HCT116 (cell line): ENCODE measurements at regions not wholly inside any gene's neighbourhood (a gene's known extent, or its start where the extent isn't known, plus 50 kb on each side); places are given as distances from the start of the nearest gene placed in this dataset.

Experiments used
- ATAC-seq: fragments of 200-7000 bp; cut with Tn5 transposase; 2 replicates; pipeline ENCODE4 v1.9.1; 2020; ENCODE audit warnings: mild to moderate bottlenecking, moderate library complexity
- BruUV-seq: library from RNA; stranded (reverse); fragments of 400-500 nt; replicated peaks from 2 replicates; lab custom pipeline; 2021; lab: Mats Ljungman, UMichigan
- CTCF ChIA-PET: fragments of 300-600 bp; sonication (Branson Sonifier 250); formaldehyde crosslinking; loops from one replicate; lab custom pipeline; 2021; ENCODE audit warnings: antibody characterized with exemption; lab: Charles Lee
- POLR2A ChIA-PET: fragments of 300-600, 350-600 bp; sonication (Branson Sonifier 250); formaldehyde crosslinking; loops from one replicate; lab custom pipeline; 2021; ENCODE audit warnings: antibody characterized with exemption; lab: Charles Lee
- RAD21 ChIA-PET, 2 experiments: fragments of 300-600 bp; sonication (Branson Sonifier 250); formaldehyde crosslinking; loops; one replicate each; lab custom pipeline; 2023; ENCODE audit warnings: low total read pairs in 2 of 2; ENCODE audit not compliant: uncharacterized antibody in 2 of 2, unreplicated experiment in 2 of 2, low non-redundant PET in 1 of 2; lab: Charles Lee
- DNase-seq: peaks from one replicate; pipeline ENCODE4 v3.0.0-alpha.2; 2010; ENCODE audit warnings: low read depth, low spot score
- H2AFZ ChIP-seq: fragments of 200-600 bp; shearing (Covaris generic), sonication (generic); 2 replicates; pipeline ENCODE4 v1.6.1; 2017; ENCODE audit warnings: low read depth, mixed run types, mixed read lengths, antibody characterized with exemption, low read length; ENCODE audit not compliant: poor library complexity, severe bottlenecking
- H3K27ac ChIP-seq: 2 replicates; pipeline ENCODE4 v1.5.1; 2012; ENCODE audit warnings: low read depth, low read length
- H3K27me3 ChIP-seq: fragments of 200-600 bp; sonication (generic); 2 replicates; pipeline ENCODE4 v1.6.1; 2016; ENCODE audit warnings: mixed run types, low read length, mixed read lengths; ENCODE audit not compliant: insufficient read depth
- H3K36me3 ChIP-seq, 2 experiments: fragments of 200-500 bp in 1 of 2; fragments of 200-600 bp in 1 of 2; sonication (Bioruptor generic) in 1 of 2; sonication (generic) in 1 of 2; 2 replicates each; pipeline versions ENCODE4 v1.5.1 to v1.6.1; 2014 to 2016; ENCODE audit warnings: low read length in 2 of 2, inconsistent platforms in 1 of 2, mixed read lengths in 1 of 2, mixed run types in 1 of 2; ENCODE audit not compliant: insufficient read depth in 2 of 2, control insufficient read depth in 1 of 2
- H3K4me1 ChIP-seq, 2 experiments: fragments of 200-600 bp in 1 of 2; sonication (generic) in 1 of 2; 2 replicates each; pipeline versions ENCODE4 v1.5.1 to v1.6.1; 2012 to 2017; ENCODE audit warnings: low read length in 2 of 2, inconsistent platforms in 1 of 2, mild to moderate bottlenecking in 1 of 2, mixed read lengths in 1 of 2, mixed run types in 1 of 2, moderate library complexity in 1 of 2; ENCODE audit not compliant: insufficient read depth in 2 of 2, control insufficient read depth in 1 of 2
- H3K4me2 ChIP-seq: fragments of 200-600 bp; sonication (generic); 2 replicates; pipeline ENCODE4 v1.6.1; 2017; ENCODE audit warnings: mixed run types, low read length, mixed read lengths
- H3K4me3 ChIP-seq, 2 experiments: fragments of 200-600 bp in 1 of 2; sonication (generic) in 1 of 2; replicated peaks in 1 of 2; 2 replicates each; pipeline ENCODE4 v1.5.1; 2011 to 2016; ENCODE audit warnings: low read length in 2 of 2, control low read depth in 1 of 2, low read depth in 1 of 2, mild to moderate bottlenecking in 1 of 2, mixed read lengths in 1 of 2, mixed run types in 1 of 2
- H3K79me2 ChIP-seq: fragments of 200-600 bp; sonication (generic); 2 replicates; pipeline ENCODE4 v1.6.1; 2017; ENCODE audit warnings: mild to moderate bottlenecking, mixed run types, low read length, moderate library complexity, mixed read lengths; ENCODE audit not compliant: insufficient read depth
- H3K9ac ChIP-seq: fragments of 200-600 bp; sonication (generic); 2 replicates; pipeline ENCODE4 v1.6.1; 2016; ENCODE audit warnings: low read length, mixed read lengths
- H3K9me2 ChIP-seq: fragments of 200-600 bp; sonication (generic), shearing (Covaris generic); 2 replicates; pipeline ENCODE4 v1.6.1; 2017; ENCODE audit warnings: mixed run types, mild to moderate bottlenecking, moderate library complexity; ENCODE audit not compliant: insufficient read depth
- H3K9me3 ChIP-seq, 2 experiments: fragments of 200-500 bp in 1 of 2; fragments of 200-600 bp in 1 of 2; sonication (Bioruptor generic) in 1 of 2; sonication (generic) in 1 of 2; 2 replicates each; pipeline ENCODE4 v1.6.1; 2014 to 2017; ENCODE audit warnings: low read length in 2 of 2, mixed read lengths in 2 of 2, inconsistent platforms in 1 of 2, low read depth in 1 of 2, mild to moderate bottlenecking in 1 of 2, mixed run types in 1 of 2, moderate library complexity in 1 of 2; ENCODE audit not compliant: control insufficient read depth in 1 of 2, insufficient read depth in 1 of 2
- H4K20me1 ChIP-seq: fragments of 200-600 bp; sonication (generic), shearing (Covaris generic); 2 replicates; pipeline ENCODE4 v1.6.1; 2017; ENCODE audit warnings: mixed run types, mild to moderate bottlenecking, moderate library complexity; ENCODE audit not compliant: insufficient read depth
- CBX3 ChIP-seq: IDR thresholded peaks from 2 replicates; pipeline ENCODE4 v1.6.1; 2012; ENCODE audit warnings: low read depth
- CEBPB ChIP-seq: IDR thresholded peaks from 2 replicates; pipeline ENCODE4 v1.6.1; 2012; ENCODE audit warnings: low read depth
- EGR1 ChIP-seq: IDR thresholded peaks from 2 replicates; pipeline ENCODE4 v1.6.1; 2012; ENCODE audit warnings: low read depth
- ELF1 ChIP-seq: IDR thresholded peaks from 2 replicates; pipeline ENCODE4 v1.6.1; 2012; ENCODE audit warnings: low read depth, borderline replicate concordance
- EZH2phosphoT487 ChIP-seq: fragments of 200-600 bp; IDR thresholded peaks from 2 replicates; pipeline ENCODE4 v1.6.1; 2018; ENCODE audit warnings: antibody characterized with exemption, borderline replicate concordance
- FOSL1 ChIP-seq: IDR thresholded peaks from 2 replicates; pipeline ENCODE4 v1.6.1; 2012; ENCODE audit warnings: low read depth
- POLR2A ChIP-seq: IDR thresholded peaks from 2 replicates; pipeline ENCODE4 v1.7.0; 2011; ENCODE audit warnings: borderline replicate concordance; ENCODE audit not compliant: insufficient read depth, insufficient read length; ENCODE audit errors: extremely low read depth
- POLR2AphosphoS5 ChIP-seq: IDR thresholded peaks from 2 replicates; pipeline ENCODE4 v1.6.1; 2011; ENCODE audit warnings: mild to moderate bottlenecking, low read depth, low read length, moderate library complexity
- RAD21 ChIP-seq: IDR thresholded peaks from 2 replicates; pipeline ENCODE4 v1.6.1; 2012; ENCODE audit warnings: low read depth, mild to moderate bottlenecking
- SP1 ChIP-seq: IDR thresholded peaks from 2 replicates; pipeline ENCODE4 v1.6.1; 2012; ENCODE audit warnings: low read depth
- SRF ChIP-seq: IDR thresholded peaks from 2 replicates; pipeline ENCODE4 v1.6.1; 2012; ENCODE audit warnings: low read depth
- TCF7L2 ChIP-seq: IDR thresholded peaks from 2 replicates; pipeline ENCODE4 v1.7.0; 2011; ENCODE audit warnings: borderline replicate concordance, inconsistent platforms; ENCODE audit not compliant: insufficient read depth, insufficient read length; ENCODE audit errors: extremely low read depth
- YY1 ChIP-seq: IDR thresholded peaks from 2 replicates; pipeline ENCODE4 v1.6.1; 2011; ENCODE audit warnings: low read length, low read depth, moderate library complexity, mild to moderate bottlenecking; ENCODE audit not compliant: insufficient replicate concordance; ENCODE audit errors: extremely low read depth
- ZFX ChIP-seq: fragments of 450-650 bp; IDR thresholded peaks from 2 replicates; pipeline ENCODE4 v1.6.1; 2017
- intact Hi-C: fragments of 100-400 bp; cut with micrococcal nuclease; formaldehyde crosslinking; loops from 2 replicates; pipeline ENCODE4 v1.10.0; 2022
- TF ChIP-seq, protein P1 (sequence below): IDR thresholded peaks from 2 replicates; pipeline ENCODE4 v1.6.1; 2012; ENCODE audit warnings: low read depth
- TF ChIP-seq, protein P2 (sequence below): IDR thresholded peaks from 2 replicates; pipeline ENCODE4 v1.6.1; 2012
- TF ChIP-seq, protein P3 (sequence below): IDR thresholded peaks from 2 replicates; pipeline ENCODE4 v1.6.1; 2011; ENCODE audit warnings: mild to moderate bottlenecking, low read length, moderate library complexity; ENCODE audit not compliant: insufficient replicate concordance; ENCODE audit errors: extremely low read depth

DNA sequence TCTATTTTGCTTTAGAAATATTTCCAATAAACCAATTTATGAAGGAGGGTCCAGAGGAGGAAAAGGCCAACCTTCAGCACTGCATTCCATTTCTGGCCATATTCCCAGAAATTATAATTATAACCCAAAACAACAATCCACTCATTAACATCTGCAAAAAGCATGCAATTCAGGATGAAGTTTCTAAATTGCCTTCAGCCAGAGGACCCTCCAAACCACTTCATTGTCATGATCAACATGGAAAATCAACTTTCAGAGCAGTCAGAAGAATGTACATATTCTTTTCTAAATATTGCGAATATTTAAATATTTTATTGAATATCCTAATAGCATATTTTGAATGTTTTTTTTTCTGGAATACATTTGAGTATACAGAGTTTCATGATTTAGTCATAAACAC is 332.6 kb upstream of the TMEM132C start (continued):
- TF ChIP-seq, protein P1, sequence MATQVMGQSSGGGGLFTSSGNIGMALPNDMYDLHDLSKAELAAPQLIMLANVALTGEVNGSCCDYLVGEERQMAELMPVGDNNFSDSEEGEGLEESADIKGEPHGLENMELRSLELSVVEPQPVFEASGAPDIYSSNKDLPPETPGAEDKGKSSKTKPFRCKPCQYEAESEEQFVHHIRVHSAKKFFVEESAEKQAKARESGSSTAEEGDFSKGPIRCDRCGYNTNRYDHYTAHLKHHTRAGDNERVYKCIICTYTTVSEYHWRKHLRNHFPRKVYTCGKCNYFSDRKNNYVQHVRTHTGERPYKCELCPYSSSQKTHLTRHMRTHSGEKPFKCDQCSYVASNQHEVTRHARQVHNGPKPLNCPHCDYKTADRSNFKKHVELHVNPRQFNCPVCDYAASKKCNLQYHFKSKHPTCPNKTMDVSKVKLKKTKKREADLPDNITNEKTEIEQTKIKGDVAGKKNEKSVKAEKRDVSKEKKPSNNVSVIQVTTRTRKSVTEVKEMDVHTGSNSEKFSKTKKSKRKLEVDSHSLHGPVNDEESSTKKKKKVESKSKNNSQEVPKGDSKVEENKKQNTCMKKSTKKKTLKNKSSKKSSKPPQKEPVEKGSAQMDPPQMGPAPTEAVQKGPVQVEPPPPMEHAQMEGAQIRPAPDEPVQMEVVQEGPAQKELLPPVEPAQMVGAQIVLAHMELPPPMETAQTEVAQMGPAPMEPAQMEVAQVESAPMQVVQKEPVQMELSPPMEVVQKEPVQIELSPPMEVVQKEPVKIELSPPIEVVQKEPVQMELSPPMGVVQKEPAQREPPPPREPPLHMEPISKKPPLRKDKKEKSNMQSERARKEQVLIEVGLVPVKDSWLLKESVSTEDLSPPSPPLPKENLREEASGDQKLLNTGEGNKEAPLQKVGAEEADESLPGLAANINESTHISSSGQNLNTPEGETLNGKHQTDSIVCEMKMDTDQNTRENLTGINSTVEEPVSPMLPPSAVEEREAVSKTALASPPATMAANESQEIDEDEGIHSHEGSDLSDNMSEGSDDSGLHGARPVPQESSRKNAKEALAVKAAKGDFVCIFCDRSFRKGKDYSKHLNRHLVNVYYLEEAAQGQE: no peak
- TF ChIP-seq EZH2phosphoT487 (no peak), YY1 (no peak), POLR2AphosphoS5 (no peak)
- TF ChIP-seq, protein P2, sequence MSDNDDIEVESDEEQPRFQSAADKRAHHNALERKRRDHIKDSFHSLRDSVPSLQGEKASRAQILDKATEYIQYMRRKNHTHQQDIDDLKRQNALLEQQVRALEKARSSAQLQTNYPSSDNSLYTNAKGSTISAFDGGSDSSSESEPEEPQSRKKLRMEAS: no peak

DNA sequence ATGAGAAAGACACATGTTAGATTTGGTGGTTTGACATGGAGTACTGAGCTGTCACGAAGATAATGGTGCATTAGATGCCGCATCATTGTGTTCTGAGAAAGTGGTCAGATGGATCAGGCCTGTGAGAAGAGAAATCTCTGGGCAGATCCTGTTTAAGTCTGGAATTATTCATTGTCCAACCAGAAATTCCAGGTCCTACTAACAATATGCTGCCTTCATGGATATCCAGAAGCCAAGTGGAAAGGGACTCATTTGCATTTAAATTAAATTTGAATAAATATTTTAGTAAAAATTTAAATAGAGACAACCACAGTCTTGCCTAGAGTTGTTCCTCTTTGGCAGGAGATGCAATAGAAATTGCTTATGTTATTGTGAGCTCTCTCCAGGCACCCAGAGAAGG is 330.5 kb upstream of the TMEM132C start:
- no peaks in the 10 kb centered on the region for H3K79me2 ChIP-seq
- no peaks in the 10 kb centered on the region for H3K9me2 ChIP-seq
- no peaks in the 10 kb centered on the region for H3K4me1 ChIP-seq
- H4K20me1 ChIP-seq: no peaks in the 10 kb centered on the region
- no peak overlapping the region for H2AFZ ChIP-seq
- ATAC-seq: no peak
- H3K27ac ChIP-seq: no peak overlapping the region
- H3K4me3 ChIP-seq: no peak overlapping the region
- BruUV-seq: no TSS peak
- POLR2A ChIA-PET: no interaction called here
- peaks cover 16 to 20% of the 10 kb centered on the region in 2 experiments; a peak in 2 of 4 replicates for H3K9me3 ChIP-seq
- no peak overlapping the region for H3K4me2 ChIP-seq
- CTCF ChIA-PET: no interaction called here
- RAD21 ChIA-PET: no interaction called here
- no peak for DNase-seq
- H3K36me3 ChIP-seq: no peaks in the 10 kb centered on the region
- intact Hi-C loops: no loop called here
- TF ChIP-seq TCF7L2: no peak
- TF ChIP-seq, protein P3, sequence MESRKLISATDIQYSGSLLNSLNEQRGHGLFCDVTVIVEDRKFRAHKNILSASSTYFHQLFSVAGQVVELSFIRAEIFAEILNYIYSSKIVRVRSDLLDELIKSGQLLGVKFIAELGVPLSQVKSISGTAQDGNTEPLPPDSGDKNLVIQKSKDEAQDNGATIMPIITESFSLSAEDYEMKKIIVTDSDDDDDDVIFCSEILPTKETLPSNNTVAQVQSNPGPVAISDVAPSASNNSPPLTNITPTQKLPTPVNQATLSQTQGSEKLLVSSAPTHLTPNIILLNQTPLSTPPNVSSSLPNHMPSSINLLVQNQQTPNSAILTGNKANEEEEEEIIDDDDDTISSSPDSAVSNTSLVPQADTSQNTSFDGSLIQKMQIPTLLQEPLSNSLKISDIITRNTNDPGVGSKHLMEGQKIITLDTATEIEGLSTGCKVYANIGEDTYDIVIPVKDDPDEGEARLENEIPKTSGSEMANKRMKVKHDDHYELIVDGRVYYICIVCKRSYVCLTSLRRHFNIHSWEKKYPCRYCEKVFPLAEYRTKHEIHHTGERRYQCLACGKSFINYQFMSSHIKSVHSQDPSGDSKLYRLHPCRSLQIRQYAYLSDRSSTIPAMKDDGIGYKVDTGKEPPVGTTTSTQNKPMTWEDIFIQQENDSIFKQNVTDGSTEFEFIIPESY: no peak
- no peak for TF ChIP-seq CEBPB
- TF ChIP-seq SRF: no peak
- TF ChIP-seq CBX3: no peak
- no peak for TF ChIP-seq SP1
- no peak for TF ChIP-seq ZFX
- TF ChIP-seq ELF1: no peak
- no peak for TF ChIP-seq YY1
- TF ChIP-seq EGR1: no peak
- no peak for TF ChIP-seq POLR2AphosphoS5
- no peak for TF ChIP-seq FOSL1
- no peak for TF ChIP-seq RAD21
- TF ChIP-seq POLR2A: no peak
- no peak overlapping the region for H3K9ac ChIP-seq
- H3K27me3 ChIP-seq: no peaks in the 10 kb centered on the region
